HG03095 (cell line): ENCODE measurements at regions not wholly inside any gene's neighbourhood (a gene's known extent, or its start where the extent isn't known, plus 50 kb on each side); places are given as distances from the start of the nearest gene placed in this dataset.

Experiments
- ATAC-seq: cut with Tn5 transposase; IDR thresholded peaks from one replicate; pipeline ENCODE4 v1.9.1; 2021; ENCODE audit warnings: moderate library complexity; ENCODE audit not compliant: unreplicated experiment

- no peak for ATAC-seq
Observed at GRCh38 chr2:128467321-128467969, 148.8 kb upstream of the HS6ST1 start.

- ATAC-seq, result no peak
Observed at GRCh38 chr2:128468186-128468920, 149.7 kb upstream of the HS6ST1 start.

GRCh38 chr2:128469203-128469602 is 150.5 kb upstream of the HS6ST1 start:
- ATAC-seq, result no peak

DNA sequence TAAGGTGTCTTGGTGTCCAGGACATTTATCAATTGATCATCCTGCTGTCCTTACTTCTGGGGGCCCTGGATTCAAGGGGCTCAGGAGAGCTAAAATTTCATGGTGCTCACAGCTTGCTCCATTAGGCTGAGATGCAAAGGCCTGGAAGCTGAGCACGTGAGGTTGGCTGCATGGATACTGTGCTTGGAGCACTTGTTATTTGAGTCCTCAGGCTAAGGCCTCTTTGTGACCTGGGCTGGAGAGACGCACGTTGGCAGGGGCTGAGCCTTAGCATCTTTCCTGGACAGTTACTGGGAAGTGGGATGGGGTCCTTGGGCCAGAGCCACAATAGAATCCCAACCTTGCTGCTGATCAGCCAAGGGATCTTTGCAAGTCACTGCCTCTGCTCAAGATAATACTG is 151.2 kb upstream of the HS6ST1 start:
- no peak for ATAC-seq

DNA sequence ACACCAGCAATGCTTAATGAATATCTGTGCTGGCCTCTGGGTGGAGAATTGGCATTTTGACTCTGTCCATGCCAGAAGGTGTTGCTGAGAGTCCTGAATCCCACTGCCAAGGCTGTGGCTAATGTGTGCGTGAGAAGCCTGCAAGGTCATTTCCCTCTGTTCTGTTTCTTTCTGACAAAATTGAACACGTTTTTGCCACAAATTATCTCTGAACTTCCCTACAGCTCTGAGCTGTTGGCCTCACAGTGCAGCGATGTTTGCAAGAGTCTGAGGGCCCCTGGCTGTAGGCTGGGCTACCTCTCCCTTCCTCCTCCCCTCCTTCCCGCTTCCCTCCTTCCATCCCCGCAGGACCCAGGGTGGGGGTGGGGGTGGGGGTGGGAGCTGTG is 154.1 kb upstream of the HS6ST1 start:
- peak; percentile 24 for ATAC-seq

GRCh38 chr2:128473175-128474035 is 154.7 kb upstream of the HS6ST1 start:
- ATAC-seq, result peak; percentile 88

- no peak for ATAC-seq
Observed at GRCh38 chr2:128474036-128474955, 155.6 kb upstream of the HS6ST1 start.

GRCh38 chr2:128474962-128475361 is 156.3 kb upstream of the HS6ST1 start:
- no peak for ATAC-seq

- no peak for ATAC-seq
Observed at GRCh38 chr2:128475427-128476211, 157.0 kb upstream of the HS6ST1 start.

- ATAC-seq, result no peak
Observed at GRCh38 chr2:128477026-128477820, 158.6 kb upstream of the HS6ST1 start.

GRCh38 chr2:128477891-128478290 is 159.2 kb upstream of the HS6ST1 start:
- no peak for ATAC-seq

DNA sequence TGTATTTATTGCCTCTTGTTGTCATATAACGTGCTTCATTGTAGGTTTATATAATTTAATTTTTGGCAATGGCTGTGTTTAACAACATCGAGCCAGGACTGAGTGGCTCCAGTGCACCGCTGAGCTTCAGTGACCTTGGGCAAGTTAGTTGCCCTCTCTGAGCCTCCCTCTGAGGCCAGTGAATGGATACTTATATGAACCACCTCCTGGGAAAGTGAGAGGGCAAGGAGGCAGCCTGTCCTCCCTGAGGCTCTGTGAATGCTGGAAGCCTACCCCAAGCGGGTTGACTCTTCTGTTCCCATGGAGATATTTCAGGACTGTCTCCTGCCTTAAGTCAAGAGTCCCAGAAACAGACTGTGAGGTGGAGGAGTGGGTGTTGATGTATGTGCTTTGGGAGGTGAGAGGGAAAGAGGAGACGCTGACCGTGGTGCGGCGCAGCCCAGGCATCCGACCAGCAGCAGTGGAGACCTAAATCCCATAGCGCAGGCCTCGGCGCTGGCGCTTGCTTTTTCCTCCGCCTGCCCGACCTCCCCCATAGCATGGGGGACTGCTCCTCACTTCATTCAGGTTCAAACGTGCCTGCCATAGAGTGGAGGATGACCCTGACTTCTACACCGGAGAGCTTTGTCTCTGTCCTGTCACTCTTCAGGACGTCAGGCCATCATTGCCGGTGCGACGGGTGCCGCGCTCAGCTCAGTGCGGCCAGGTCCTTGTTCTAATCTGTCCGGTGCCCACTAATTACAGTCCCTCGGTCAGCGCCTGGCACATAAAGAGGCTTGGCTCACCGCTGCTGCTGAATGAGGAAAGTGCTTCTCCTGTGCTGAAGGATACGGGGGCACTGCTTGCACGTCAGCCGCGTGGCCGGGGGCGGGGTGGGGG is 167.3 kb upstream of the HS6ST1 start:
- ATAC-seq, result no peak

- no peak for ATAC-seq
Observed at GRCh38 chr2:128486640-128487375, 168.1 kb upstream of the HS6ST1 start.

DNA sequence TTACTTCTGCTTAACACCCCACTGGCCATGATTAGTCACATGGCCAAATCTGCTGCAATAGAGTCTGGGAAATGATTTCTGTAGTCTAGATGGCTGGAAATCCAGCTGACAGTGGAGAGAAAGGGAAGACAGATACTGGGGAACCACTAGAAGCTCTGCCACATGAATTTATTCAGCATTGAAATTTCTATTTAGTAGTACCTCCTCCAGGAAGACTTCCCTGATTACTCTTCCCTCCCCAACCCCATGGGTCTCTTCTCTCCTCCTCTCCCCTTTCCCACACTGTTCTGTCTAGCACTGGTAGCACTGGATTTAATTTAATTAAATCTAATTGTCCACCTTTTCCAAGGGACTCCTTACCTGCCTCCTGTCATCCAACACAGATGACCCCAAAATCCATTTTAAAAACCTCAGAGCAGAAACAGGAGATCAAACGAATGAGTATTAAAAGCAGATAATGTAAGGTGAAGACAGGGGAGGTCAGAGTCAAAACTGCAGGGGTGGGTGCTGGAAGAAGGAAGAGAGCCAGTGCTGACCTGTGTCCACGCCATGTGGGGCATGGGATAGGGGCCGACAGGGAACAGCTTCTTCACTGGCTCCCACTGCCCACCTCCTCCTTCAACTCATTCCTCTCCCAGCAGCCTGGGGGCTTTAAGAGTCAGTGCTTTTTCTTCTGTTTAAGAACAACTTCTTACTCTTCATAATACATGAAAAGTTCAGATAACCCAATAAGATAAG is 169.2 kb upstream of the HS6ST1 start:
- ATAC-seq, result no peak

DNA sequence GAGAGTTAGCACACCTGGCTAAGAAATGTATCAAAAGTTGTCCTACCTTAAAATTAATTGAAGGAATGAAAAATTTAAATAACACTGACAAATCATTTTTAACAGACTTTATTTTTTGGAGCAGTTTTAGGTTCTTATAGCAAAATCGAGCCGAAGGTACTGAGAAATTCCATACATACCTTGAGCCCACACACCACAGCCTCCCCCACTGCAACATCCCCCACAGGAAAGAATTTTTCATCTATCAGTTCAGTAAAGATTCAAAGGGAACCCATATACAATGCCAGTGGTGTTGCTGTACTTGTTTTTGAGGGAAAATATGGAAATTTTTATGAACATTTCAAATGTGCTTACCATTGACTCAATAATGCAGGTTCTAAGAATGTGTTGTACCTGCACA is 169.8 kb upstream of the HS6ST1 start:
- ATAC-seq, result no peak

DNA sequence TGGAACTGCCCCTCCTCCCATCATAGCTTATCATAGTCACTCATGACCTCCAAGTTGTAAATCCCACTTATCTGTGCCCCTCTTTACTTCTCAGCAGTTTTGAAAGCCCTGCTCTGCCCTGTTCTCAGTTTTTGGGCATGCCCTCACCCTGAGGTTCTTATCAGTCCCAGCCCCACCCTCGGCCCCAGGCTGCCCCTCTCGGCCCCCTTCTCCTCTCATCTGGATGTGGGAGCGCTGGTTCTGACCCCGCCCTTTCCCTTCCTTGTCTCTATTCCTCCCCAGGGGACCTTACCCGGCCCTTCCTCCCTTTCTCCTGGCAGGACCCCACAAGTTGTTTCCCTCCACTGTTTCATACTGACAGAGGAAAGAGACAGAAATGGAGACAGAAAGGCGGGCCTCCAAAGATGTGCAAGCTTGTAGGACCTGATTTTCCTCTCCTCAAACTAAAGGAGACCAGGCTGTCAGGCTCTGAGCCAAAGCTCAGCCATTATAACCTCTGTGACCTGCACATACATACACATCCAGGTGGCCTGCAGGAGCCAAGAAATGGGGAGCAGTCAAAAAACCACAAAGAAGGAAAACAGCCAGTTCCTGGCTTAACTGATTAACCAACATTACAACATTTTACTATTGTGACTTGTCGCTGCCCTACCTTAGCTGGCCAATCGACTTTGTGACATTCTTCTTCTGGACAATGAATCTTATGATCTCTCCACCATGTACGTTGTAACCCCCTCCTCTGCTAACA is 171.0 kb upstream of the HS6ST1 start:
- ATAC-seq, result no peak
